ENCODE measurements at regions not wholly inside any gene's neighbourhood (a gene's known extent, or its start where the extent isn't known, plus 50 kb on each side); places are given as distances from the start of the nearest gene placed in this dataset.

GRCh38 chr3:118059096-118059495, 975.5 kb downstream of the IGSF11 start:
- Histone ChIP-seq H3K36me3 (ENCODE audit: low read depth) (no peaks in the 10 kb centered on the region), H3K9me3 (ENCODE audit: low read depth) (no peaks in the 10 kb centered on the region), H4K20me1 (ENCODE audit: insufficient read depth) (no peaks in the 10 kb centered on the region), H2AFZ (no peak overlapping the region), H3K4me3 (no peak overlapping the region), H3K27ac (no peak overlapping the region), H3F3A (ENCODE audit: insufficient read depth) (no peaks in the 10 kb centered on the region), H3K4me2 (ENCODE audit: unreplicated experiment) (no peak overlapping the region), H3K27me3 (replicated peaks; ENCODE audit: insufficient read depth) (no peaks in the 10 kb centered on the region), H3K79me2 (ENCODE audit: insufficient read depth) (no peaks in the 10 kb centered on the region), H3K9me2 (ENCODE audit: insufficient read depth) (no peaks in the 10 kb centered on the region), H3K9ac (no peak overlapping the region), H3K4me1 (ENCODE audit: insufficient read depth) (no peaks in the 10 kb centered on the region)
- in situ Hi-C loops (cut with MboI), result no loop called here
- no peak for DNase-seq
- TF ChIP-seq EZH2 (IDR thresholded peaks at IDR 0.05; ENCODE audit: insufficient read depth, poor library complexity, severe bottlenecking), result no peak
- no peak for TF ChIP-seq EZH2phosphoT487 (IDR thresholded peaks at IDR 0.05; ENCODE audit: insufficient read depth, low read depth)

- no peak overlapping the region for H2AFZ ChIP-seq
- H3K4me3 ChIP-seq, result no peak overlapping the region
- 38 to 51% methylated on average over 4 of the region's 4 CpGs for WGBS, 2 experiments (ENCODE audit: low coverage in 1 of 2, low lambda C conversion rate in 2 of 2, missing lambda C conversion rate in 2 of 2)
- H3K27me3 ChIP-seq (replicated peaks; ENCODE audit: insufficient read depth), result no peaks in the 10 kb centered on the region
- in situ Hi-C loops (cut with MboI), result no loop called here
- DNase-seq, result no peak
- no peak overlapping the region for H3K27ac ChIP-seq
- H3F3A ChIP-seq (ENCODE audit: insufficient read depth), result no peaks in the 10 kb centered on the region
- H3K79me2 ChIP-seq (ENCODE audit: insufficient read depth), result no peaks in the 10 kb centered on the region
- no peak overlapping the region for H3K4me2 ChIP-seq (ENCODE audit: unreplicated experiment)
- H3K4me1 ChIP-seq (ENCODE audit: insufficient read depth), result no peaks in the 10 kb centered on the region
- no peaks in the 10 kb centered on the region for H3K36me3 ChIP-seq (ENCODE audit: low read depth)
- no peaks in the 10 kb centered on the region for H4K20me1 ChIP-seq (ENCODE audit: insufficient read depth)
- no peaks in the 10 kb centered on the region for H3K9me2 ChIP-seq (ENCODE audit: insufficient read depth)
- TF ChIP-seq EZH2phosphoT487 (IDR thresholded peaks at IDR 0.05; ENCODE audit: insufficient read depth, low read depth) (no peak), EZH2 (IDR thresholded peaks at IDR 0.05; ENCODE audit: insufficient read depth, poor library complexity, severe bottlenecking) (no peak)
- H3K9ac ChIP-seq, result no peak overlapping the region
- H3K9me3 ChIP-seq (ENCODE audit: low read depth), result no peaks in the 10 kb centered on the region
These were observed 967.2 kb downstream of the IGSF11 start for GRCh38 chr3:118067439-118067838.

GRCh38 chr3:118075873-118076272, 958.8 kb downstream of the IGSF11 start:
- Histone ChIP-seq H3K79me2 (ENCODE audit: insufficient read depth) (no peaks in the 10 kb centered on the region), H3K4me2 (ENCODE audit: unreplicated experiment) (no peak overlapping the region), H3K27me3 (replicated peaks; ENCODE audit: insufficient read depth) (no peaks in the 10 kb centered on the region), H3K9ac (no peak overlapping the region), H3K4me3 (no peak overlapping the region), H3K36me3 (ENCODE audit: low read depth) (no peaks in the 10 kb centered on the region), H2AFZ (no peak overlapping the region), H3K27ac (no peak overlapping the region), H3K9me3 (ENCODE audit: low read depth) (no peaks in the 10 kb centered on the region), H4K20me1 (ENCODE audit: insufficient read depth) (no peaks in the 10 kb centered on the region), H3F3A (ENCODE audit: insufficient read depth) (no peaks in the 10 kb centered on the region), H3K4me1 (ENCODE audit: insufficient read depth) (no peaks in the 10 kb centered on the region), H3K9me2 (ENCODE audit: insufficient read depth) (no peaks in the 10 kb centered on the region)
- TF ChIP-seq EZH2 (IDR thresholded peaks at IDR 0.05; ENCODE audit: insufficient read depth, poor library complexity, severe bottlenecking) (no peak), EZH2phosphoT487 (IDR thresholded peaks at IDR 0.05; ENCODE audit: insufficient read depth, low read depth) (no peak)
- DNase-seq, result no peak
- 20 to 24% methylated on average over 6 of the region's 6 CpGs for WGBS, 2 experiments (ENCODE audit: low coverage in 1 of 2, low lambda C conversion rate in 2 of 2, missing lambda C conversion rate in 2 of 2)
- in situ Hi-C loops (cut with MboI), result no loop called here

GRCh38 chr3:118077332-118077731, 957.3 kb downstream of the IGSF11 start:
- Histone ChIP-seq H3K4me3 (no peak overlapping the region), H3K27ac (no peak overlapping the region), H4K20me1 (ENCODE audit: insufficient read depth) (no peaks in the 10 kb centered on the region), H3K9me3 (ENCODE audit: low read depth) (no peaks in the 10 kb centered on the region), H3K9ac (no peak overlapping the region), H3K79me2 (ENCODE audit: insufficient read depth) (no peaks in the 10 kb centered on the region), H3K36me3 (ENCODE audit: low read depth) (no peaks in the 10 kb centered on the region), H3K4me1 (ENCODE audit: insufficient read depth) (no peaks in the 10 kb centered on the region), H3F3A (ENCODE audit: insufficient read depth) (no peaks in the 10 kb centered on the region), H2AFZ (no peak overlapping the region), H3K4me2 (ENCODE audit: unreplicated experiment) (no peak overlapping the region), H3K27me3 (replicated peaks; ENCODE audit: insufficient read depth) (no peaks in the 10 kb centered on the region), H3K9me2 (ENCODE audit: insufficient read depth) (no peaks in the 10 kb centered on the region)
- WGBS, 2 experiments (ENCODE audit: low coverage in 1 of 2, low lambda C conversion rate in 2 of 2, missing lambda C conversion rate in 2 of 2), result 13 to 25% methylated on average over 1 of the region's 1 CpG
- TF ChIP-seq EZH2 (IDR thresholded peaks at IDR 0.05; ENCODE audit: insufficient read depth, poor library complexity, severe bottlenecking), result no peak
- TF ChIP-seq EZH2phosphoT487 (IDR thresholded peaks at IDR 0.05; ENCODE audit: insufficient read depth, low read depth), result no peak
- no peak for DNase-seq
- in situ Hi-C loops (cut with MboI), result no loop called here

- H3K27ac ChIP-seq, result no peak overlapping the region
- H3K4me2 ChIP-seq (ENCODE audit: unreplicated experiment), result no peak overlapping the region
- peak; percentile 0 for DNase-seq
These were observed 953.8 kb downstream of the IGSF11 start for GRCh38 chr3:118080889-118081288.

More at GRCh38 chr3:118080889-118081288, 953.8 kb downstream of the IGSF11 start:
- no peaks in the 10 kb centered on the region for H3F3A ChIP-seq (ENCODE audit: insufficient read depth)
- H3K27me3 ChIP-seq (replicated peaks; ENCODE audit: insufficient read depth), result no peaks in the 10 kb centered on the region
- H3K9me3 ChIP-seq (ENCODE audit: low read depth), result no peaks in the 10 kb centered on the region
- WGBS, 2 experiments (ENCODE audit: low coverage in 1 of 2, low lambda C conversion rate in 2 of 2, missing lambda C conversion rate in 2 of 2), result 0 to 5% methylated on average over 1 of the region's 1 CpG
- no peak for TF ChIP-seq EZH2phosphoT487 (IDR thresholded peaks at IDR 0.05; ENCODE audit: insufficient read depth, low read depth)
- no peak for TF ChIP-seq EZH2 (IDR thresholded peaks at IDR 0.05; ENCODE audit: insufficient read depth, poor library complexity, severe bottlenecking)
- H3K9ac ChIP-seq, result no peak overlapping the region
- in situ Hi-C loops (cut with MboI), result no loop called here
- no peak overlapping the region for H3K4me3 ChIP-seq
- no peaks in the 10 kb centered on the region for H3K4me1 ChIP-seq (ENCODE audit: insufficient read depth)
- H2AFZ ChIP-seq, result no peak overlapping the region
- H3K36me3 ChIP-seq (ENCODE audit: low read depth), result no peaks in the 10 kb centered on the region
- no peaks in the 10 kb centered on the region for H3K79me2 ChIP-seq (ENCODE audit: insufficient read depth)
- no peaks in the 10 kb centered on the region for H4K20me1 ChIP-seq (ENCODE audit: insufficient read depth)
- no peaks in the 10 kb centered on the region for H3K9me2 ChIP-seq (ENCODE audit: insufficient read depth)

Data from GM23248 (cell line).